Pancreas (tissue), 10 donors: ENCODE measurements at regions not wholly inside any gene's neighbourhood (a gene's known extent, or its start where the extent isn't known, plus 50 kb on each side); places are given as distances from the start of the nearest gene placed in this dataset.
"Not testable (repeated sequence)": the region's sequence is repeated elsewhere in the genome, so short reads cannot be mapped to it uniquely, and the experiment has no call there.

Source experiments
- ATAC-seq, 4 donors: fragments of 200-7000 bp; cut with Tn5 transposase; one replicate each; pipeline versions ENCODE4 v1.8.0 to v1.9.1; 2020; ENCODE audit warnings: mild to moderate bottlenecking in 4 of 4, moderate library complexity in 4 of 4
- DNase-seq, 6 donors: peaks; one replicate each; pipeline ENCODE4 v3.0.0-alpha.2; 2020
- FAIRE-seq: peaks from 2 replicates; lab custom pipeline; 2012; peaks lifted over from hg19 to GRCh38; lab: Jason Lieb, UNC
- H3K27ac ChIP-seq, 4 donors: fragments of 200-600 bp; sonication (generic); 1 replicate in 3 of 4; 2 replicates in 1 of 4; pipeline versions ENCODE4 v1.5.0 to v1.8.0; 2020
- H3K27me3 ChIP-seq, 4 donors: fragments of 200-600 bp; one replicate each; pipeline ENCODE4 v1.8.0; 2021
- H3K36me3 ChIP-seq, 3 donors: fragments of 200-600 bp; sonication (generic) in 1 of 3; one replicate each; pipeline versions ENCODE4 v1.5.0 to v1.8.0; 2020 to 2021
- H3K4me1 ChIP-seq, 3 donors: fragments of 200-600 bp; one replicate each; pipeline ENCODE4 v1.8.0; 2021
- H3K4me3 ChIP-seq, 4 donors: fragments of 200-600 bp; sonication (generic) in 2 of 4; one replicate each; pipeline versions ENCODE4 v1.5.0 to v1.8.0; 2020 to 2021
- H3K9me3 ChIP-seq, 4 donors: fragments of 200-600 bp; one replicate each; pipeline ENCODE4 v1.8.0; 2021
- WGBS, 2 donors: extraction: QIAGEN DNeasy Blood & Tissue Kit; methylation state at CpG; one replicate each; pipeline ENCODE4 v1.1.7; 2013; 5-methylcytosine and 5-hydroxymethylcytosine counted together
- intact Hi-C, 3 donors: fragments of 100-400 bp; cut with DNase I; formaldehyde crosslinking; loops; one replicate each; pipeline versions ENCODE4 v1.11.1 to v1.14.2; 2022
- TF ChIP-seq, protein P1 (sequence below), 4 donors: fragments of 200-600 bp; sonication (generic) in 3 of 4; IDR thresholded peaks; one replicate each; pipeline versions ENCODE4 v1.5.0 to v1.8.0; 2021; ENCODE audit warnings: antibody characterized with exemption in 4 of 4
- donor health status: healthy with polysubstance abuse.
- donor health status: DM: no; HTN: no; CAD: no; lungs with moderate emphysema.
- donor health status: DM: no; HTN: no; CAD: no.
- donor health status: control.
- donor health status: control.
- donor health status: Bipolar disorder and iron deficiency.
- donor health status: DM: yes; HTN: yes; CAD: no.
- donor health status: DM: no; HTN: no; CAD: no.
- donor health status: DM: no; HTN: no; CAD: no.
- donor health status: DM: yes; HTN: yes; CAD: no.

DNA sequence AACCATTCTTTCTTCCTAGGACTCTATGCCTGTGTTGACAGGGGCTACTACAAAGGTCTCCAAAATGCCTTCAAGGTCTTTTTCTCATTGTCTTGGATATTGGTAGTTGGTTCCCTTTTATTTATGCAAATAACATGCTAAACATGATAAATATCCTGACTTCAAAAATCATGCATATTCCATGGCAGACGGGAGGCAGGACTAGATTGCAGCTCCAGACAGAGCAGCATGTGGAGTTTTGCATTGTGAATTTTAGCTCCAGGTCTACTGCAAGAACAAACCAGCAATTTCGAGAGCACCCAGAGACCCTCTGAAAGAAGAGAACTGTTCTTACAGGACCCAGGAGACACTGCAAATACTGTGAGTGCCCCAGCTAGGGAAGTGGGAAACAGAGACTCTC, 254.9 kb downstream of the RCHY1 start:
- TF ChIP-seq, protein P1, sequence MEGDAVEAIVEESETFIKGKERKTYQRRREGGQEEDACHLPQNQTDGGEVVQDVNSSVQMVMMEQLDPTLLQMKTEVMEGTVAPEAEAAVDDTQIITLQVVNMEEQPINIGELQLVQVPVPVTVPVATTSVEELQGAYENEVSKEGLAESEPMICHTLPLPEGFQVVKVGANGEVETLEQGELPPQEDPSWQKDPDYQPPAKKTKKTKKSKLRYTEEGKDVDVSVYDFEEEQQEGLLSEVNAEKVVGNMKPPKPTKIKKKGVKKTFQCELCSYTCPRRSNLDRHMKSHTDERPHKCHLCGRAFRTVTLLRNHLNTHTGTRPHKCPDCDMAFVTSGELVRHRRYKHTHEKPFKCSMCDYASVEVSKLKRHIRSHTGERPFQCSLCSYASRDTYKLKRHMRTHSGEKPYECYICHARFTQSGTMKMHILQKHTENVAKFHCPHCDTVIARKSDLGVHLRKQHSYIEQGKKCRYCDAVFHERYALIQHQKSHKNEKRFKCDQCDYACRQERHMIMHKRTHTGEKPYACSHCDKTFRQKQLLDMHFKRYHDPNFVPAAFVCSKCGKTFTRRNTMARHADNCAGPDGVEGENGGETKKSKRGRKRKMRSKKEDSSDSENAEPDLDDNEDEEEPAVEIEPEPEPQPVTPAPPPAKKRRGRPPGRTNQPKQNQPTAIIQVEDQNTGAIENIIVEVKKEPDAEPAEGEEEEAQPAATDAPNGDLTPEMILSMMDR (IDR thresholded peaks at IDR 0.05): no peak
- H3K27ac ChIP-seq: no peak overlapping the region
- ATAC-seq (no peak), DNase-seq (no peak), FAIRE-seq (no peak)
- H3K4me1 ChIP-seq: no peaks in the 10 kb centered on the region
- whole genome bisulfite sequencing, 2 donors: 63 to 71% methylated on average over 2 of the region's 2 CpGs
- H3K36me3 ChIP-seq: no peaks in the 10 kb centered on the region
- H3K9me3 ChIP-seq: no peaks in the 10 kb centered on the region
- intact Hi-C loops: no loop called here
- H3K27me3 ChIP-seq: no peaks in the 10 kb centered on the region
- H3K4me3 ChIP-seq: no peak overlapping the region

DNA sequence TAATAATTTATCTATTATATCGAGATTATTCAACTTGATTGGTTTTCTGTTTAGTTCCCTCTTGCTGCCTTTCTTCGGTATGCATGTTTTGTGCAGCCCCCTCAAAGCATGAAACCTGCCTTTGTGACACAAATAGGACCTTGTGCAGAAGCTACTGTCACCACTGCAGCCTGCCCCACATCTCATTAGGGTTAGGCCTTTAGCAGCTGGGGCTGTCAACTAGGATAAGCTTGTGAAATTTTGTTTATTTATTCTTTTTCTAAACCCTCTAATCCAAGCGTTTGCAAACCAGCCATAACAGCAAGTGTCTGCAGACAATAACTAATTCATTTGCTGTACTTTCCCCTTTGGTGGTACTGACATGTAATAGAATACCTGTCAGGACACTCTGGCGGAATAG, 258.9 kb downstream of the RCHY1 start:
- WGBS, 2 donors: 60 to 74% methylated on average over 4 of the region's 4 CpGs
- TF ChIP-seq, protein P1 (IDR thresholded peaks at IDR 0.05): no peak
- intact Hi-C loops: no loop called here
- Histone ChIP-seq H3K4me1 (no peaks in the 10 kb centered on the region), H3K27me3 (no peaks in the 10 kb centered on the region), H3K9me3 (no peaks in the 10 kb centered on the region), H3K36me3 (no peaks in the 10 kb centered on the region), H3K27ac (no peak overlapping the region), H3K4me3 (no peak overlapping the region)
- no peak for FAIRE-seq
- DNase-seq: no peak
- no peak for ATAC-seq

DNA sequence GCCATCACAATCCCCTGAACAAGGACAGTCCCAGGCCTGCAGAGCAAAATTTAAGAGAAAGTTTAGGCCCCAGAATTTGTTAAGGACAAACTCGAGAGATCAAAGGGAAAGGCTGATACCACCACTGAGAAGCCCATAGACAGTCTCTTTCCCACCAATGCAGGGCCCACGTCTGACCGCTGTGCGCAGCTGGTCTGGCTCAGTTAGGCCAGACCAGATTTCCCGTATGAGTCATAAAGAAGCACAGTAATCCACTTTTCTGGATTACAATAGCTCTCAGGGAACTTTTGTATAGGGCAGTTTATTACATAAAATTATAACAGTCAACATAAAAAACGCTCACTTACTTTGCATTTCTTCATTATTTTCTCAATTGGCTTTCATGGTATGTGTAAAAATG, 259.5 kb downstream of the RCHY1 start:
- ATAC-seq (no peak), FAIRE-seq (no peak), DNase-seq (no peak)
- Histone ChIP-seq H3K4me1 (no peaks in the 10 kb centered on the region), H3K36me3 (no peaks in the 10 kb centered on the region), H3K9me3 (no peaks in the 10 kb centered on the region), H3K27ac (no peak overlapping the region), H3K27me3 (no peaks in the 10 kb centered on the region), H3K4me3 (no peak overlapping the region)
- WGBS, 2 donors: 72 to 74% methylated on average over 6 of the region's 6 CpGs
- intact Hi-C loops: no loop called here
- TF ChIP-seq, protein P1 (IDR thresholded peaks at IDR 0.05): no peak

DNA sequence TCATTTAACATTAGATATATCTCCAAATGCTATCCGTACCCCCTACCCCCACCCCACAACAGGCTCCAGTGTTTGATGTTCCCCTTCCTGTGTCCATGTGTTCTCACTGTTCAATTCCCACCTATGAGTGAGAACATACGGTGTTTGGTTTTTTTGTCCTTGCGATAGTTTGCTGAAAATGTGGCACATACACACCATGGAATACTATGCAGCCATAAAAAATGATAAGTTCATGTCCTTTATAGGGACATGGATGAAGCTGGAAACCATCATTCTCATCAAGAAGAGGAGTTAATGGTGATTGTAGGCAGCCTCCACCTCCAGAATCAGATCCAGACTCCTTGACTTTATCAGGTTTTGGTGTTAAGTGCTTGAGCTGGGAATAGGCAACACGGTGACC, 261.1 kb downstream of the RCHY1 start:
- H3K36me3 ChIP-seq, ATAC-seq, DNase-seq, H3K4me1 ChIP-seq, intact Hi-C loops, H3K4me3 ChIP-seq, H3K27ac ChIP-seq, FAIRE-seq, H3K27me3 ChIP-seq, H3K9me3 ChIP-seq: not testable (repeated sequence)
- WGBS, 2 donors: 68 to 70% methylated on average over 4 of the region's 4 CpGs

DNA sequence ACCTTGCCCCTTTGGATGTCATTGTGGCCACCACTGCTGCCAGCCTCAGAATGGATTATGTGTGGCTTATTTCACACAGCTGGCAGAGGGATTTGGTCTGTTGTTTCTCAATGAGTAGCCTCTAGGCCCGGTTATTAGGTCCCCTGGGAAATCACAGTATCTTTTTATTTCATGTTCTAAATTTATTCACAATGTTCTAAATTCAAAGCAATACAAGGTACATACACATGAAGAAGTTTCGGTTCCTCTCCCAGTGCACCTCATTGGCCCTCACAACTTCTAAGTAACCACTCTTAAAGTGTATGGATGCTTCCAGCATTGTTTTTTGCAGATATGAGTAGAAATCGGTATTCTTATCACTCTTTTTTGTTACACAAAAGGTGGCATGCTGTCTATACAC, 262.7 kb downstream of the RCHY1 start:
- no peak for DNase-seq
- 66 to 79% methylated on average over 3 of the region's 3 CpGs for WGBS, 2 donors

More for the DNA sequence above, 262.7 kb downstream of the RCHY1 start:
- FAIRE-seq (no peak), ATAC-seq (no peak)
- Histone ChIP-seq H3K27me3 (no peaks in the 10 kb centered on the region), H3K4me3 (no peak overlapping the region), H3K9me3 (no peaks in the 10 kb centered on the region), H3K27ac (no peak overlapping the region), H3K4me1 (no peaks in the 10 kb centered on the region), H3K36me3 (no peaks in the 10 kb centered on the region)
- intact Hi-C loops: no loop called here
- TF ChIP-seq, protein P1 (IDR thresholded peaks at IDR 0.05): no peak
